ENCODE measurements at regions not wholly inside any gene's neighbourhood (a gene's known extent, or its start where the extent isn't known, plus 50 kb on each side); places are given as distances from the start of the nearest gene placed in this dataset.
"Not testable (repeated sequence)": the region's sequence is repeated elsewhere in the genome, so short reads cannot be mapped to it uniquely, and the experiment has no call there.

DNA sequence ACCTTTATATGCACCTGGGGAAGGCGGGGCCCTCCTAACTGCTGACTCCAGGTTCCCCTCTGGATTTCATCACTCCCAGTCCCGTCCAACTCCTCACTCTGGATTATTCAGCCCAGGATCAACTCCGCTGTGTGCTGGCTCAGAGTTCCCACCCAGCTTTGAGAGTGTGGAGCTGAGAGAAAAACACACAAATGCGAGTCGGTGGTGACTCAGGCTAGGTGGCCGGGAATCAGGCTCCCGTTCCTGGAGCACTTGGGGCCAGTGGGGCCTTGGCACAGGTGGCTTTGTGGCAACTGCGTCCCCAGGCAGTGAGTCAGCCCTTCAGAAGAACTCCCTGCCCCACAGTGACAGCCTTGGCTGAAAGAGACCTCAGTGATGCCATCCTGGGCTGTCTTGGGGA, 139.1 kb downstream of the TNFRSF13B start:
- not testable (repeated sequence) for H2AFZ ChIP-seq (ENCODE audit: low read length); H3K9ac ChIP-seq (ENCODE audit: low read length); H4K20me1 ChIP-seq (ENCODE audit: insufficient read depth, low read depth, low read length); H3K27ac ChIP-seq (ENCODE audit: low read length); H3K36me3 ChIP-seq (ENCODE audit: insufficient read depth, low read length); H3K9me3 ChIP-seq (ENCODE audit: low read length); H3K4me2 ChIP-seq (ENCODE audit: low read depth, low read length, poor library complexity, severe bottlenecking); H3K79me2 ChIP-seq (ENCODE audit: low read length); H3K4me3 ChIP-seq (ENCODE audit: low read length); H3K27me3 ChIP-seq (ENCODE audit: low read length); DNase-seq; H3K4me1 ChIP-seq (ENCODE audit: low read length); H3K9me2 ChIP-seq (replicated peaks; ENCODE audit: insufficient read depth, low read length)

DNA sequence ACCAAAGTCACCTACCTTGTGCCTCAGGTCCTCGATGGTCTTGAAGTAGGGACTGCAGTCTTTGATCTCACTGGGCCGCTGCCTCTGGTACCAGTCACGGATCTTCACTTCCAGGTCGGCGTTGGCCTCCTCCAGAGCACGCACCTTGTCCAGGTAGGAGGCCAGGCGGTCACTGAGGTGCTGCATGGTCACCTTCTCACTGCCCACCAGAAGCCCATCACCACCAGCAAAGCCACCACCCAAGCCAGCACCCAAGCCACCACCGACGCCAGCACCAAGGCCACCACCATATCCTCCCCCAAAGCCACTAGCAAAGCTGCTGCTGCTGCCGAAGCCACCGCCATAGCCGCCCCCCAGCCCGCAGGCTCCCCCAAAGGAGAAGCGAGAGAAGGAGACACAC, 139.7 kb downstream of the TNFRSF13B start:
- H3K36me3 ChIP-seq (ENCODE audit: insufficient read depth, low read length); H3K27ac ChIP-seq (ENCODE audit: low read length); H3K4me3 ChIP-seq (ENCODE audit: low read length); H3K27me3 ChIP-seq (ENCODE audit: low read length); H3K9me2 ChIP-seq (replicated peaks; ENCODE audit: insufficient read depth, low read length); H3K9me3 ChIP-seq (ENCODE audit: low read length); H3K9ac ChIP-seq (ENCODE audit: low read length); H3K4me2 ChIP-seq (ENCODE audit: low read depth, low read length, poor library complexity, severe bottlenecking); H3K4me1 ChIP-seq (ENCODE audit: low read length); H3K79me2 ChIP-seq (ENCODE audit: low read length); H2AFZ ChIP-seq (ENCODE audit: low read length); H4K20me1 ChIP-seq (ENCODE audit: insufficient read depth, low read depth, low read length); DNase-seq: not testable (repeated sequence)

DNA sequence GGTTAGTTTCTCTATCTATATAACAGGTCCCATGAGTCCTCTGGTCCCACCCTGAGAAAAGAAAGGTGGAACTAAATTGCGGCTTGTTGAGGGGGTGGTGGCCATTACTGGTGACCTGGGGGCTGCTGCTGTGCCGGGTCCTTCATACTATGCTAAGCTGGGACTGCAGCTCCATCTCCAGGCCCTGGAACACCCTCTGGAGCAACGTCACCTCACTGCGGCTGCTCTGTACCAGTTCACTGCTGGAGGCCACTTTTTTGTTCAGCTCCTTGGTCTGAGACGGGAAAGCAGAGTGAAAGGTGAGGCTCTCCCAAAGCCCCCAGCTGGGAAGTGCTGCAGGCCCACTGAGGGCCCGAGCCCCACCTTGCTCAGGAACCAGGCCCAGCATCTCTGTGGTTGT, 140.7 kb downstream of the CCDC144A start:
- H3K4me1 ChIP-seq (ENCODE audit: low read length), result not testable (repeated sequence)

DNA sequence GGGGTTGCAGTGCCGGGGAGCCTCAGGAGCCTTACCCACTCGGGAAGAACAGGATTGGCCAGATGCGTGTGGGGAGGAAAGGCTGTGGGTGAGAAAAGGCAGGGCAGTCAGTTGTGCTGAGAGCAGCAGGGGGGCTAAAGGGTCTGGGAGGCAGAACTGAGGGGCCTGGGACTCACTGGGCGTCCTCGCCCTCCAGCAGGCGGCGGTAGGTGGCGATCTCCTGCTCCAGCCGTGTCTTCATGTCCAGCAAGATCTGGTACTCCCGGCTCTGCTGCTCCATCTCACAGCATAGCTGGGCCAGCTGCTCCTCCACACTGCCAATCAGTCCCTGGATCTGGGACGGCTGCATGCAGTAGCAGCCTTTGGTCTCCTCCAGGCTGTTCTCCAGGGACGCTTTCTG, 140.2 kb downstream of the CCDC144A start:
- not testable (repeated sequence) for H3K36me3 ChIP-seq (ENCODE audit: insufficient read depth, low read length); H3K27ac ChIP-seq (ENCODE audit: low read length); H2AFZ ChIP-seq (ENCODE audit: low read length); H3K4me3 ChIP-seq (ENCODE audit: low read length); DNase-seq; H3K9ac ChIP-seq (ENCODE audit: low read length); H3K4me1 ChIP-seq (ENCODE audit: low read length); H4K20me1 ChIP-seq (ENCODE audit: insufficient read depth, low read depth, low read length); H3K4me2 ChIP-seq (ENCODE audit: low read depth, low read length, poor library complexity, severe bottlenecking); H3K79me2 ChIP-seq (ENCODE audit: low read length); H3K27me3 ChIP-seq (ENCODE audit: low read length); H3K9me2 ChIP-seq (replicated peaks; ENCODE audit: insufficient read depth, low read length); H3K9me3 ChIP-seq (ENCODE audit: low read length)

More for the DNA sequence above, 140.7 kb downstream of the CCDC144A start:
- H3K4me3 ChIP-seq (ENCODE audit: low read length); DNase-seq; H3K9ac ChIP-seq (ENCODE audit: low read length); H3K4me2 ChIP-seq (ENCODE audit: low read depth, low read length, poor library complexity, severe bottlenecking); H3K27ac ChIP-seq (ENCODE audit: low read length); H3K27me3 ChIP-seq (ENCODE audit: low read length); H3K9me2 ChIP-seq (replicated peaks; ENCODE audit: insufficient read depth, low read length); H3K36me3 ChIP-seq (ENCODE audit: insufficient read depth, low read length); H3K9me3 ChIP-seq (ENCODE audit: low read length); H4K20me1 ChIP-seq (ENCODE audit: insufficient read depth, low read depth, low read length); H2AFZ ChIP-seq (ENCODE audit: low read length); H3K79me2 ChIP-seq (ENCODE audit: low read length): not testable (repeated sequence)

All from Karpas-422 (cell line).